ENCODE measurements at regions not wholly inside any gene's neighbourhood (a gene's known extent, or its start where the extent isn't known, plus 50 kb on each side); places are given as distances from the start of the nearest gene placed in this dataset.

DNA sequence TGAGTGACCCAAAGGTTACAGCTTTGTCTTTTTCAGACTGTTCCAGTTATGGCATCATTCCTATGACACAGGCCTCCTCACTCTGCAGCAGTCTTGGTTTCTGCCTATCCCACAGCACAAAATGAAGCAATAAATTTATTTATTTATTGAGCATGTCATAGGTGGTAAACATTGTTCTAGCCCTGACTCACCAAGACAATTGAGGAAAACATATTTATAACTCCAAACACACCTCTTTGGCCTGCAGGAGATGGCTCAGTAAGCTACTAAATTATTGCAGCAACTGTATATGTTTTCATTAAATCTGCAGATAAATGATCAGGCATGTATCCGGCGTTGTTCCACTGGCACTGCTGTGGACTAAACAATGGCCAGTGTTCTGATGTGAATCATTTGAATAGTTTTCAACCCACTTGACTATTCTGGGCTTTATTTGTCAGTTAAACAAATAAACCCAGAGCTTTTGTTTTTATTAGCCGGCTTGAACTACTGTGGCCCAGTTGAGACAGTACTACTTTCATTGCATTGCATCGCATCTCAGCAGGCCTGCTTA is 83.2 kb downstream of the FOXD1 start:
- no peak for TF ChIP-seq POLR2A (IDR thresholded peaks at IDR 0.05; ENCODE audit: low read depth, low read length)
- no peak for TF ChIP-seq POLR2AphosphoS5 (IDR thresholded peaks at IDR 0.05; ENCODE audit: low read depth, low read length)
- TF ChIP-seq SPI1 (IDR thresholded peaks at IDR 0.05; ENCODE audit: low read depth, low read length) = no peak
- no peak for TF ChIP-seq TAF1 (IDR thresholded peaks at IDR 0.05; ENCODE audit: low read depth, low read length)
- TF ChIP-seq PAX5 (IDR thresholded peaks at IDR 0.05; ENCODE audit: insufficient read depth, low read length, severe bottlenecking) = no peak

All from GM12891 (cell line).